K562 (cell line): ENCODE measurements at regions not wholly inside any gene's neighbourhood (a gene's known extent, or its start where the extent isn't known, plus 50 kb on each side); places are given as distances from the start of the nearest gene placed in this dataset.

Experiments used
- GABPB1 ChIP-seq: sonication (generic); formaldehyde crosslinking; IDR thresholded peaks from 2 replicates; pipeline ENCODE4 v1.8.0; 2022; ENCODE audit warnings: mild to moderate bottlenecking, missing genetic modification reagents
- NFXL1 ChIP-seq: fragments of 450-650 bp; formaldehyde crosslinking; IDR thresholded peaks from 2 replicates; pipeline ENCODE4 v1.4.0; 2021; ENCODE audit warnings: mild to moderate bottlenecking
- POLR2A ChIP-seq: fragments of 450-650 bp; conservative IDR thresholded peaks from 2 replicates; pipeline ENCODE4 v1.6.1; 2016
- PYGO2 ChIP-seq: fragments of 450-650 bp; IDR thresholded peaks from 2 replicates; pipeline ENCODE4 v1.6.1; 2016; ENCODE audit warnings: mild to moderate bottlenecking, missing genetic modification characterization, moderate library complexity, missing compliant biosample characterization

GRCh38 chr3:20310629-20311028 lies 124.6 kb upstream of the SGO1 start:
- no peak for TF ChIP-seq PYGO2 (tag)
- no peak for TF ChIP-seq NFXL1 (CRISPR knock-in tag)
- no peak for TF ChIP-seq GABPB1 (CRISPR knock-in tag)
- no peak for TF ChIP-seq POLR2A
